ENCODE measurements at regions not wholly inside any gene's neighbourhood (a gene's known extent, or its start where the extent isn't known, plus 50 kb on each side); places are given as distances from the start of the nearest gene placed in this dataset.

GRCh38 chr18:56168049-56168781 is 470.2 kb downstream of the TXNL1 start:
- TF ChIP-seq FOXP1 (CRISPR knock-in tag; IDR thresholded peaks at IDR 0.05) = no peak
- TF ChIP-seq MAX (CRISPR knock-in tag; IDR thresholded peaks at IDR 0.05) = no peak
- no peak for TF ChIP-seq RHOXF2B (CRISPR knock-in tag; conservative IDR thresholded peaks at IDR 0.05)
- no peak for TF ChIP-seq HNRNPLL (IDR thresholded peaks at IDR 0.05; ENCODE audit: low read depth, low read length, poor library complexity, severe bottlenecking)
- no peak for TF ChIP-seq MAFF (IDR thresholded peaks at IDR 0.05; ENCODE audit: low read length)
- no peak for TF ChIP-seq DPF2 (IDR thresholded peaks at IDR 0.05)
- TF ChIP-seq ZNF347 (CRISPR knock-in tag; IDR thresholded peaks at IDR 0.05; ENCODE audit: low read depth) = no peak
- TF ChIP-seq U2AF1 (optimal IDR thresholded peaks at IDR 0.05; ENCODE audit: low read depth, low read length) = no peak
- no peak for TF ChIP-seq ZNF436 (CRISPR knock-in tag; IDR thresholded peaks at IDR 0.05)
- TF ChIP-seq IRF2 (CRISPR knock-in tag; IDR thresholded peaks at IDR 0.05) = no peak
- intact Hi-C loops (cut with micrococcal nuclease) (no loop called here), in situ Hi-C loops (cut with MboI) (no loop called here)
- Histone ChIP-seq H3K9me1 (ENCODE audit: control insufficient read depth, insufficient read depth, low read length) (no peaks in the 10 kb centered on the region), H3K27ac (ENCODE audit: extremely low read depth, low read depth, low read length) (no peak overlapping the region), H3K4me3 (no peak overlapping the region), H3K27me3 (ENCODE audit: control insufficient read depth in 2 of 2, insufficient read depth in 2 of 2, low read length in 2 of 2) (no peaks in the 10 kb centered on the region), H3K9ac (ENCODE audit: insufficient read depth in 1 of 2, low read depth in 2 of 2, low read length in 2 of 2) (no peak overlapping the region), H3K9me3 (replicated peaks; ENCODE audit: control insufficient read depth, insufficient read depth, low read depth, low read length) (no peaks in the 10 kb centered on the region), H2AFZ (ENCODE audit: low read depth, low read length) (no peak overlapping the region), H3K36me3 (ENCODE audit: control insufficient read depth, insufficient read depth, low read length) (no peaks in the 10 kb centered on the region), H4K20me1 (replicated peaks; ENCODE audit: control insufficient read depth, insufficient read depth, low read length) (no peaks in the 10 kb centered on the region), H3K4me1 (replicated peaks in 1 of 2; ENCODE audit: control insufficient read depth in 2 of 2, insufficient read depth in 2 of 2, low read length in 2 of 2) (no peaks in the 10 kb centered on the region), H3K79me2 (ENCODE audit: control insufficient read depth, insufficient read depth, low read length) (no peaks in the 10 kb centered on the region), H3K4me2 (ENCODE audit: insufficient read depth, low read length) (no peak overlapping the region)
- CTCF ChIA-PET (ENCODE audit: low intra/inter-chr PET ratio) = no interaction called here
- FAIRE-seq (no peak), ATAC-seq (no peak), DNase-seq (ENCODE audit: extremely low read depth in 1 of 4, low spot score in 3 of 4) (no peak)
- no TSS peak for BruUV-seq (replicated peaks)
- POLR2A ChIA-PET = no interaction called here
- WGBS (ENCODE audit: insufficient coverage, low coverage, missing lambda C conversion rate) = 0% methylated on average over 5 of the region's 5 CpGs
